PC-9 (cell line): ENCODE measurements at regions not wholly inside any gene's neighbourhood (a gene's known extent, or its start where the extent isn't known, plus 50 kb on each side); places are given as distances from the start of the nearest gene placed in this dataset.
"Not testable (repeated sequence)": the region's sequence is repeated elsewhere in the genome, so short reads cannot be mapped to it uniquely, and the experiment has no call there.

Source experiments
- BruUV-seq: library from RNA; stranded (reverse); fragments of 400-500 nt; replicated peaks from 2 replicates; lab custom pipeline; 2021; lab: Mats Ljungman, UMichigan
- CTCF ChIA-PET: fragments of 300-600 bp; sonication (Branson Sonifier 250); formaldehyde crosslinking; loops from one replicate; lab custom pipeline; 2022; ENCODE audit warnings: antibody characterized with exemption; lab: Charles Lee
- POLR2A ChIA-PET: fragments of 300-600 bp; sonication (Branson Sonifier 250); formaldehyde crosslinking; loops from one replicate; lab custom pipeline; 2022; ENCODE audit warnings: antibody characterized with exemption; ENCODE audit not compliant: unreplicated experiment; lab: Charles Lee
- DNase-seq, 2 experiments: peaks; one replicate each; pipeline versions ENCODE4 v3.0.0 to v3.0.0-alpha.2; 2015 to 2022; ENCODE audit warnings: mixed read lengths in 1 of 2
- H2AFZ ChIP-seq: fragments of 200-600 bp; sonication (generic); 2 replicates; pipeline ENCODE4 v1.8.1; 2017; ENCODE audit warnings: antibody characterized with exemption
- H3F3A ChIP-seq: fragments of 200-600 bp; sonication (generic); 2 replicates; pipeline ENCODE4 v1.8.1; 2017; ENCODE audit warnings: antibody characterized with exemption, mild to moderate bottlenecking, low read depth; ENCODE audit not compliant: insufficient read depth
- H3K27ac ChIP-seq: fragments of 200-600 bp; sonication (generic); 2 replicates; pipeline ENCODE4 v1.6.1; 2016; ENCODE audit warnings: mixed run types
- H3K27me3 ChIP-seq: fragments of 200-600 bp; sonication (generic); 2 replicates; pipeline ENCODE4 v1.6.1; 2016; ENCODE audit warnings: low read depth, mixed run types; ENCODE audit not compliant: insufficient read depth
- H3K36me3 ChIP-seq: fragments of 200-600 bp; sonication (generic); 2 replicates; pipeline ENCODE4 v1.6.1; 2016; ENCODE audit warnings: low read depth, mixed run types
- H3K4me1 ChIP-seq: fragments of 200-600 bp; sonication (generic); replicated peaks from 2 replicates; pipeline ENCODE4 v1.6.1; 2016; ENCODE audit warnings: mixed run types; ENCODE audit not compliant: insufficient read depth
- H3K4me2 ChIP-seq: fragments of 200-600 bp; sonication (generic); 2 replicates; pipeline ENCODE4 v1.6.1; 2017; ENCODE audit warnings: mixed run types
- H3K4me3 ChIP-seq: fragments of 200-600 bp; sonication (generic); 2 replicates; pipeline ENCODE4 v1.6.1; 2016; ENCODE audit warnings: mixed run types
- H3K79me2 ChIP-seq: fragments of 200-600 bp; sonication (generic); 2 replicates; pipeline ENCODE4 v1.6.1; 2017; ENCODE audit warnings: low read depth, mixed run types
- H3K9me2 ChIP-seq: fragments of 200-600 bp; sonication (generic); 2 replicates; pipeline ENCODE4 v1.8.1; 2017; ENCODE audit warnings: mild to moderate bottlenecking; ENCODE audit not compliant: insufficient read depth
- H3K9me3 ChIP-seq: fragments of 200-600 bp; sonication (generic); 2 replicates; pipeline ENCODE4 v1.8.1; 2016; ENCODE audit warnings: low read depth; ENCODE audit not compliant: insufficient read depth
- H4K20me1 ChIP-seq: fragments of 200-600 bp; sonication (generic); 2 replicates; pipeline ENCODE4 v1.8.1; 2017; ENCODE audit not compliant: insufficient read depth
- CTCF ChIP-seq: fragments of 200-600 bp; sonication (generic); conservative IDR thresholded peaks from 2 replicates; pipeline ENCODE4 v1.6.1; 2017; ENCODE audit warnings: mixed run types, antibody characterized with exemption, mild to moderate bottlenecking, moderate library complexity
- EZH2 ChIP-seq: fragments of 200-600 bp; sonication (generic); IDR thresholded peaks from 2 replicates; pipeline ENCODE4 v1.8.0; 2017; ENCODE audit warnings: antibody characterized with exemption, low read depth
- intact Hi-C: fragments of 100-400 bp; cut with micrococcal nuclease; formaldehyde crosslinking; loops from one replicate; pipeline ENCODE4 v1.10.0; 2022; ENCODE audit not compliant: unreplicated experiment

- no peaks in the 10 kb centered on the region for H3K9me2 ChIP-seq
- H3K4me2 ChIP-seq: no peak overlapping the region
- H3K27me3 ChIP-seq: peaks cover 52% of the 10 kb centered on the region
- no peaks in the 10 kb centered on the region for H3K4me1 ChIP-seq
- no peaks in the 10 kb centered on the region for H3K36me3 ChIP-seq
- no peaks in the 10 kb centered on the region for H3K79me2 ChIP-seq
- TF ChIP-seq EZH2 (no peak), CTCF (no peak)
- no peaks in the 10 kb centered on the region for H3K9me3 ChIP-seq
- no peak for DNase-seq
- H4K20me1 ChIP-seq: no peaks in the 10 kb centered on the region
- H3K4me3 ChIP-seq: no peak overlapping the region
- POLR2A ChIA-PET: interaction anchor here (0.5 kb wide), 1 partner anchor 615 kb away, joined by 6 read pairs; no protein-coding TSS in a partner anchor
- intact Hi-C loops: no loop called here
- no peak overlapping the region for H2AFZ ChIP-seq
- H3K27ac ChIP-seq: no peak overlapping the region
- CTCF ChIA-PET: no interaction called here
- no peaks in the 10 kb centered on the region for H3F3A ChIP-seq
- no TSS peak for BruUV-seq
Measured at GRCh38 chr10:45096001-45096400, 95.3 kb downstream of the ZNF22 start.

- Histone ChIP-seq H3K4me3 (no peak overlapping the region), H3K4me2 (no peak overlapping the region), H3K79me2 (no peaks in the 10 kb centered on the region), H3K36me3 (no peaks in the 10 kb centered on the region), H3K27me3 (peaks cover 54% of the 10 kb centered on the region), H3K4me1 (no peaks in the 10 kb centered on the region), H3K27ac (no peak overlapping the region), H3K9me3 (no peaks in the 10 kb centered on the region), H3K9me2 (no peaks in the 10 kb centered on the region), H3F3A (no peaks in the 10 kb centered on the region), H2AFZ (no peak overlapping the region), H4K20me1 (no peaks in the 10 kb centered on the region)
- ChIA-PET CTCF (no interaction called here), POLR2A (no interaction called here)
- BruUV-seq: no TSS peak
- no peak for DNase-seq
- no peak for TF ChIP-seq CTCF
- TF ChIP-seq EZH2: no peak
- intact Hi-C loops: no loop called here
Measured at GRCh38 chr10:45100429-45100828, 99.7 kb downstream of the ZNF22 start.

GRCh38 chr10:45104674-45105073, 104.0 kb downstream of the ZNF22 start:
- BruUV-seq: no TSS peak
- POLR2A ChIA-PET: no interaction called here
- CTCF ChIA-PET: no interaction called here
- H3K79me2 ChIP-seq: no peaks in the 10 kb centered on the region
- no peaks in the 10 kb centered on the region for H3F3A ChIP-seq
- no peaks in the 10 kb centered on the region for H3K4me1 ChIP-seq
- no peaks in the 10 kb centered on the region for H3K9me3 ChIP-seq
- no peaks in the 10 kb centered on the region for H3K36me3 ChIP-seq
- intact Hi-C loops: no loop called here
- no peaks in the 10 kb centered on the region for H3K9me2 ChIP-seq
- H4K20me1 ChIP-seq: no peaks in the 10 kb centered on the region
- no peak overlapping the region for H3K4me3 ChIP-seq
- DNase-seq: no peak
- H3K27me3 ChIP-seq: peaks cover 36% of the 10 kb centered on the region
- TF ChIP-seq EZH2 (no peak), CTCF (no peak)
- no peak overlapping the region for H3K27ac ChIP-seq
- no peak overlapping the region for H3K4me2 ChIP-seq
- no peak overlapping the region for H2AFZ ChIP-seq

- CTCF ChIA-PET, H3K4me3 ChIP-seq, POLR2A ChIA-PET, intact Hi-C loops, H3K9me2 ChIP-seq, H3K36me3 ChIP-seq, H3K4me1 ChIP-seq, H3K27ac ChIP-seq, H3K79me2 ChIP-seq, H2AFZ ChIP-seq, BruUV-seq, H3F3A ChIP-seq, H4K20me1 ChIP-seq, H3K4me2 ChIP-seq, H3K9me3 ChIP-seq, DNase-seq: not testable (repeated sequence)
- peaks cover 32% of the 10 kb centered on the region for H3K27me3 ChIP-seq
Measured at GRCh38 chr10:45105309-45105708, 104.6 kb downstream of the ZNF22 start.
